SK-N-MC (cell line): ENCODE measurements at regions not wholly inside any gene's neighbourhood (a gene's known extent, or its start where the extent isn't known, plus 50 kb on each side); places are given as distances from the start of the nearest gene placed in this dataset.

ENCODE experiments used
- DNase-seq: peaks from one replicate; pipeline ENCODE4 v3.0.0-alpha.2; 2011; ENCODE audit warnings: low read depth, low spot score
- H3K27ac ChIP-seq: fragments of 200-600 bp; sonication (generic); 2 replicates; pipeline ENCODE4 v1.5.1; 2016; ENCODE audit warnings: mixed run types
- H3K36me3 ChIP-seq: fragments of 200-600 bp; sonication (generic); 2 replicates; pipeline ENCODE4 v1.6.1; 2017; ENCODE audit warnings: antibody characterized with exemption, low read length, mixed read lengths; ENCODE audit not compliant: insufficient read depth
- H3K4me3 ChIP-seq: fragments of 200-600 bp; sonication (generic); 2 replicates; pipeline ENCODE4 v1.5.1; 2016
- H3K9ac ChIP-seq: fragments of 200-600 bp; sonication (generic); 2 replicates; pipeline ENCODE4 v1.8.0; 2017; ENCODE audit warnings: mixed run types, mixed read lengths; ENCODE audit not compliant: insufficient read length
- H3K9me3 ChIP-seq: fragments of 200-600 bp; sonication (generic); 2 replicates; pipeline ENCODE4 v1.6.1; 2017; ENCODE audit warnings: low read depth, mild to moderate bottlenecking, antibody characterized with exemption, low read length, moderate library complexity, mixed read lengths
- EZH2 ChIP-seq: fragments of 200-600 bp; sonication (generic); IDR thresholded peaks from one replicate; pipeline ENCODE4 v1.6.1; 2017; ENCODE audit warnings: antibody characterized with exemption
- FOXP2 ChIP-seq: optimal IDR thresholded peaks from 2 replicates; pipeline ENCODE3; 2011; ENCODE audit warnings: mild to moderate bottlenecking, moderate library complexity; ENCODE audit not compliant: insufficient read depth; ENCODE audit errors: extremely low read length, control extremely low read depth
- POLR2AphosphoS5 ChIP-seq: IDR thresholded peaks from 2 replicates; pipeline ENCODE4 v1.6.1; 2012; ENCODE audit warnings: mild to moderate bottlenecking, low read depth, low read length, borderline replicate concordance

DNA sequence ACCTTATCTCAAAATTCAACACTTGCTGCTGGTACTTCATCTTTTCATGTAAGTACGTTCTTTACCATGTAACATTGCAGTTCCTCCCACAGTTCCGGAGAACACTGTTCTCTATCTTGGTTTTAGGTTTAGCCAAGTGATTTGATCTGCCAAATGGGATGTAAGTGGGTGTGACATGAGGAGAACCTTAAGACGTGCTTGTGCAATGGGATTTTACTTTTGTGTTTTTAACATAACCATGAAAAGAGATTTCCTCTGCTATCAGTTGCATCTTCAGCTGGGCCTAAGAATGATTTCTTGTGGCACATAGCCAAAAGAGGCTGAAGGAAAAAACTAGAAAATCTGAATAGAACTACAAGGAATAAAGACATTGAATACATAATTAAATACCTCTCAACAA, 894.5 kb upstream of the ALCAM start:
- no peak for DNase-seq
- Histone ChIP-seq H3K4me3 (no peak overlapping the region), H3K36me3 (no peaks in the 10 kb centered on the region), H3K9me3 (no peaks in the 10 kb centered on the region; the same call in 1 of the 2 replicates), H3K9ac (no peak overlapping the region), H3K27ac (no peak overlapping the region)
- TF ChIP-seq FOXP2 (no peak), EZH2 (no peak), POLR2AphosphoS5 (no peak)

DNA sequence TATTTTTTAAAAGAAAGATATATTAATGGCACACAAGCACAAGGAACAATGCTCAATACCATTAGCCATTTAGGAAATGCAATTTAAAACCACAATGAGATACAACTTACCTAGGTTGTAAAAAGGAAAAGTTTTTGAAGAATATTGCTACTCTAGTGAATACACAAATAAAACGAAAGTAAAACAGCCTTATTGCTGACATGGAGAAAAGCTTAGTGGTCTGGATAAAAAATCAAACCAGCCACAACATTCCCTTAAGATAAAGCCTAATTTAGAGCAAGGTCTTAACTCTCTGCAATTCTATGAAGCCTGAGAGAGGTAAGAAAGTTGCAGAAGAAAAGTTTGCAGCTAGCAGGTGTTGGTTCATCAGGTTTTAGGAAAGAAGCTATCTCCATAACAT, 892.7 kb upstream of the ALCAM start:
- no peak for DNase-seq
- Histone ChIP-seq H3K36me3 (no peaks in the 10 kb centered on the region), H3K27ac (no peak overlapping the region), H3K9ac (no peak overlapping the region), H3K4me3 (no peak overlapping the region), H3K9me3 (no peaks in the 10 kb centered on the region; the same call in 1 of the 2 replicates)
- TF ChIP-seq POLR2AphosphoS5 (no peak), FOXP2 (no peak), EZH2 (no peak)

DNA sequence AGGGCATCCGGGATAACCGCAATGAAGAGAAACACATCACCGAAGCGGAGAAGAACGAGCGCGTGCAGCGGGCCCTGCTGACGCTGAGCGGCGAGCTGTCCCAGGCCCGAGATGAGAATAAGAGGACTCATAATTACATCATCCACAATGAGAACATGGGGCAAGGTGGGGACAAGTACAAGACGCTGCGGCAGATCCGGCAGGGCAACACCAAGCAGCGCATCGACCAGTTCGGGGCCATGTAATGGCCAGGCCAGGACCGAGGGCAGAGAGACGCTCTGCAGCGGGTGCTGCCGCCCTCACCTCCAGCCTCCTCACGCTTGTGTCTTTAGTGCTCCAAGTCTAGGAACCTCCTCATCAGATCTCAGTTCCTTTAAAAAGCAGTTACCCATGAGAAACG, 863.7 kb upstream of the ALCAM start:
- no peak overlapping the region for H3K4me3 ChIP-seq
- H3K9me3 ChIP-seq: no peaks in the 10 kb centered on the region; the same call in 1 of the 2 replicates
- H3K9ac ChIP-seq: no peak overlapping the region
- TF ChIP-seq EZH2: no peak
- TF ChIP-seq POLR2AphosphoS5: no peak
- TF ChIP-seq FOXP2: no peak
- H3K27ac ChIP-seq: no peak overlapping the region
- no peaks in the 10 kb centered on the region for H3K36me3 ChIP-seq
- no peak for DNase-seq

DNA sequence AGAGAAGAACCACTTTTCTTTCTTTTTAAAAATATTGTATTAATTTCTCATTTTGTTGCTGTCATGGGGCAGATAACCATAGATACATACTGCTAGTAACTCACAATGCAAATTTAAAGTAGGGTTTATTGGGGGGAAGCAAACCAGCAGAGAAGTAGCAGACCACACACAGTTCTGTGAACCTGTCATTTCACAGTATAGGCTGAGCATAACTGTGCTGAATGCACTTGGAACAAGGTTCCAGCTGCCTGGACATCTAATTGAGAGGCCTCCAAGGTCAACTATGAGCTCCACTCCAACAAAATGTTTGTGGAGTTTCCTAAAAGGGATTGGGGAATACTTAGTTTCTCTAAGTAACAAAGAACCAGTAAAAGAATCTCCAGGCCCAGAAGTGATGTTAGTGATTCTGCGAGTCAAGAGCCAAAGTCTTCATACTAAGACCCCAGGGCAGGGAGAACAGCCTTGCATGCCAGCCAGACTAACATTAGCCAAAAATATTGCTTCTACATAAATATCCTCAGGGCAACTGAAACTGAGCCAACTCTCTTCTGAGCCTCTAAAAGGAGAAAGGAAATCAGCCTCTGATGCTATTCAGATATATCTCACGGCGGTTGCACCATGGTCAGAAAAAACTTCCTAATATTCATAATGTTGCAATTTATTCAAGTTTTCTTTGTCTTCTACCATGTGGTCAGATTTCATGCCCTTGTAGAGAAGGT, 856.4 kb upstream of the ALCAM start:
- peak overlapping the region; percentile 59 for H3K9ac ChIP-seq
- H3K4me3 ChIP-seq: peak overlapping the region; percentile 59
- H3K36me3 ChIP-seq: no peaks in the 10 kb centered on the region
- TF ChIP-seq FOXP2 (no peak), EZH2 (no peak), POLR2AphosphoS5 (peak; percentile 50; the same call in 1 of the 2 replicates)
- H3K27ac ChIP-seq: peak overlapping the region; percentile 87
- DNase-seq: peak; percentile 92
- no peaks in the 10 kb centered on the region; the same call in 1 of the 2 replicates for H3K9me3 ChIP-seq

DNA sequence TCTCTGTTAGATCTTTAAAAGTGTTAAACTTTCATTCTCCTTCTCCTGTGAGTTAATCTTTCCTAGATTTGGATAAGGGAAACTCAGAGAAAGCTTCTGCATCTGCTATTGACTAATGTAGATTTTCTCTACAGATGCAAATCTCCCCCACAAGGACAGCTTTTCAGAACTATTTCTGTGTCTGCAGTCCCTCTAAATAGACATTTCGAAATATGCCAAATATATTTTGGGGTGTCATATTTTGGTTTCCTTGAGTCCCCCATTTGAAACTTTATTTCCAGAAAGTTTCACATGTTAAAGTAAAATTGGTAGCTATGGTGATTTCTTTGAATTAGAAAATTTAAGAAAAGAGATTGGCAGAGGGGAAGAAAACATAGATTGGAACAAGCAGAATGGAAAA, 852.3 kb upstream of the ALCAM start:
- TF ChIP-seq FOXP2: no peak
- TF ChIP-seq POLR2AphosphoS5: no peak
- TF ChIP-seq EZH2: no peak
- Histone ChIP-seq H3K27ac (no peak overlapping the region), H3K4me3 (no peak overlapping the region), H3K36me3 (no peaks in the 10 kb centered on the region), H3K9ac (no peak overlapping the region), H3K9me3 (no peaks in the 10 kb centered on the region)
- no peak for DNase-seq

DNA sequence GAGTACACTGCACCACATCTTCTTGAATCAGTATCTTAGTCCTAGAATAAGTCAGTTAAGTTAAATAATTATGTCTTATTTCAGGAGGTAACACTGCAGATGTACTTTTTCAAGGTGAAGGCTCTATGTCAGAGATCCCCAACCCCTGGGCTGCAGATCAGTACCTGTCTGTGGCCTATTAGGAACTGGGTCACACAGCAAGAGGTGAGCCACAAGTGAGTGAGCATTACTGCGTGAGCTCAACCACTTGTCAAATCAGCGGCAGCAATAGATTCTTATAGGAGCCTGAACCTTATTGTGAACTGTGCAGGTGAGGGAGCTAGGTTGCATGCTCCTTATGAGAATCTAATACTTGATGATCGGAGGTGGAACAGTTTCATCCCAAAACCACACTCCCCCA, 851.9 kb upstream of the ALCAM start:
- DNase-seq: no peak
- Histone ChIP-seq H3K36me3 (no peaks in the 10 kb centered on the region), H3K4me3 (no peak overlapping the region), H3K27ac (no peak overlapping the region), H3K9me3 (no peaks in the 10 kb centered on the region), H3K9ac (no peak overlapping the region)
- TF ChIP-seq POLR2AphosphoS5 (no peak), FOXP2 (no peak), EZH2 (no peak)

DNA sequence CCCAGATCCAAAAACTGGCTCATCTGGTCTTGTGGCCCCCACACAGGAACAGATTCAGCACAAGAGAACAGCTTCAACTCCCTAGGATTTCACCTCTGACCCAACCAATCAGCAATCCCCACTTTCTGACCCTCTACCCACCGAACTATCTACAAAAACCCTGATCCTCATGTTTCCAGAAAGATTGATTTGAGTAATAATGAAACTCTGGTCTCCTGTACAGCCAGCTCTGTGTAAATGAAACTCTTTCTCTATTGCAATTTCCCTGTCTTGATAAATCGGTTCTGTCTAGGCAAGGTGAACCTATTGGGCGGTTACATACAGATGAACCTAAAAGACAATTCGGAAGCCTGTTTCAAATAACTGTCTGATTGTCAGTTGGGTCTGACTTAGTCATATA, 847.6 kb upstream of the ALCAM start:
- Histone ChIP-seq H3K36me3 (no peaks in the 10 kb centered on the region), H3K27ac (no peak overlapping the region), H3K4me3 (no peak overlapping the region), H3K9me3 (no peaks in the 10 kb centered on the region), H3K9ac (no peak overlapping the region)
- no peak for TF ChIP-seq POLR2AphosphoS5
- no peak for TF ChIP-seq EZH2
- no peak for TF ChIP-seq FOXP2
- DNase-seq: no peak

DNA sequence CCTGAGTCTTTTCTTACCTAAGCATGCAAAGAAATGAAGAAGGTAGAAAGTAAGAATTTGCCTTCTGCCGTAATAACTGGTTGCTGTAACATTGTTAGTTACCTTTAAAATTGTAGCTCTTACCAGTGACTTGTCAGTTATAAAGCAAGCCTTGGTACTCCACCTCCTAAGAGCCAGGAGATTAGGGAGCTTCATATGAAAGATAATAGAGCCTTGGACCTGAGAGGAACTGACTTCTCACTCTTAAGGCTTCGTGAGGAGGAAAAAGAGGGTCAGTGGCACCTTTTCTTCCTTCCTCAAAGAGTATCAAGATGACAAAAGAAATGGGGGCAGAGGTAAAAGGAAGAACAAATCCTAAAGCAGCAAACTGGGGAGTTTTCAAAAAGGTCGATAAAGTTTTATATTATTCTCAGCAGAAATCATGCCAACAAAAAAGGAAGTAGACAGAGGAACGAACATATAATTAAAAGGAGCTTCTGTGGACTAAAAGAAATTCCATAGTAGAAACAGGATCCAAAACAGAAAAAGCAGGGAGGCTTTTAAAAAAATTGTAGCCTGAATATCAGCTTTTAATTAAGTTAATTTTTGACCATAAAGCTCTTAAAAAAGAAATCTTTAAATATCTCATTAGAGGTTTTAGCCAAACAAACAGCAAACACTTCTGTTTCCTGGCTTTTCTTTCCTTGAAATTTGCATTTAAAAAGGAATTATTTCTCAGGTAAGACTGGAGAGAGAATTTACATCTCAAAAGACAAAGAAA, 847.1 kb upstream of the ALCAM start:
- DNase-seq: no peak
- Histone ChIP-seq H3K36me3 (no peaks in the 10 kb centered on the region), H3K4me3 (no peak overlapping the region), H3K27ac (no peak overlapping the region), H3K9ac (no peak overlapping the region), H3K9me3 (no peaks in the 10 kb centered on the region)
- TF ChIP-seq POLR2AphosphoS5 (no peak), EZH2 (no peak), FOXP2 (no peak)

DNA sequence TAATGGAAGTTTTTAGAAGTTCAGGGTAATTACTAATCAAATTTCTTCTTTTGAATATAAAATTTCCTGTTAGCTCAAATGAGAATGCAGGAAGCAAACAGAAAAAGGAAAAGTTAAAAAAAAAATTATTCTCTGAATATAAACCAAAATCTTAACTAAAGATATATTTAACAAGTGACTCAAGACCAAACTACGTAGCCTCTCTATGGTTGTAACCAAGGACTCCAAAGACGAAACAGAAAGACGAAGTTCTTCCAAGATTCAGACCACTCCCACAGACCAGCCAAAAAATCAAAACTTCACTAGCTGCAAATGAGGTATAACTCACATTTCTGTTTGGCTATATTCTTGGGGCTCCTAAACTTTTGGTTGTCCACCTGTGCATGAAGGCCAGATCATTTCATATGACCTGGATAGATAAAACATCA, 846.5 kb upstream of the ALCAM start:
- Histone ChIP-seq H3K9ac (no peak overlapping the region), H3K9me3 (no peaks in the 10 kb centered on the region), H3K27ac (no peak overlapping the region), H3K4me3 (no peak overlapping the region), H3K36me3 (no peaks in the 10 kb centered on the region)
- DNase-seq: no peak
- TF ChIP-seq FOXP2: no peak
- no peak for TF ChIP-seq POLR2AphosphoS5
- TF ChIP-seq EZH2: no peak
